Dendritic cell treated with granulocyte-macrophage colony-stimulating factor and Interleukin-4, amounts not matched to agents 40 ng/mL and 50 ng/mL, for 4 days (primary cell): ENCODE measurements at regions not wholly inside any gene's neighbourhood (a gene's known extent, or its start where the extent isn't known, plus 50 kb on each side); places are given as distances from the start of the nearest gene placed in this dataset.

Experiments
- H3K27ac Mint-ChIP-seq: one replicate; pipeline ENCODE4 v1.8.0; 2022; ENCODE audit warnings: mild to moderate bottlenecking, mixed read lengths
- H3K27me3 Mint-ChIP-seq: one replicate; pipeline ENCODE4 v1.8.0; 2022; ENCODE audit warnings: mild to moderate bottlenecking, mixed read lengths
- H3K36me3 Mint-ChIP-seq: one replicate; pipeline ENCODE4 v1.8.0; 2022; ENCODE audit warnings: low read depth, mixed read lengths
- H3K4me1 Mint-ChIP-seq: one replicate; pipeline ENCODE4 v1.8.0; 2022; ENCODE audit warnings: low read depth, mixed read lengths
- H3K4me3 Mint-ChIP-seq: one replicate; pipeline ENCODE4 v1.8.0; 2022; ENCODE audit warnings: mild to moderate bottlenecking, moderate library complexity, mixed read lengths
- H3K9me3 Mint-ChIP-seq: one replicate; pipeline ENCODE4 v1.8.0; 2022; ENCODE audit warnings: mixed read lengths
- intact Hi-C: fragments of 100-400 bp; cut with micrococcal nuclease; formaldehyde crosslinking; loops from one replicate; pipeline ENCODE4 v1.15.0; 2022

- H3K36me3 Mint-ChIP-seq, result no peaks in the 10 kb centered on the region
- no peak overlapping the region for H3K4me3 Mint-ChIP-seq
- peaks cover 42% of the 10 kb centered on the region for H3K4me1 Mint-ChIP-seq
- intact Hi-C loops, result loop anchor here (5.0 kb wide), 1 partner anchor 52 kb away; no protein-coding TSS in a partner anchor
- no peaks in the 10 kb centered on the region for H3K27me3 Mint-ChIP-seq
- H3K27ac Mint-ChIP-seq, result peak overlapping the region; percentile 10
- H3K9me3 Mint-ChIP-seq, result no peaks in the 10 kb centered on the region
Measured at GRCh38 chr2:181250691-181251090, 206.5 kb upstream of the ITGA4 start.

- H3K27ac Mint-ChIP-seq, result peak overlapping the region; percentile 50
- H3K9me3 Mint-ChIP-seq, result no peaks in the 10 kb centered on the region
- H3K27me3 Mint-ChIP-seq, result no peaks in the 10 kb centered on the region
- H3K4me1 Mint-ChIP-seq, result peaks cover 42% of the 10 kb centered on the region
- no peak overlapping the region for H3K4me3 Mint-ChIP-seq
- no peaks in the 10 kb centered on the region for H3K36me3 Mint-ChIP-seq
- intact Hi-C loops, result loop anchor here (5.0 kb wide), 1 partner anchor 50 kb away; no protein-coding TSS in a partner anchor
Measured at GRCh38 chr2:181252262-181253148, 204.7 kb upstream of the ITGA4 start.

GRCh38 chr2:181253438-181253837 is 203.7 kb upstream of the ITGA4 start:
- H3K27ac Mint-ChIP-seq, result no peak overlapping the region
- H3K27me3 Mint-ChIP-seq, result no peaks in the 10 kb centered on the region

GRCh38 chr2:181255651-181256050 is 201.5 kb upstream of the ITGA4 start:
- Mint-ChIP-seq H3K27me3 (no peaks in the 10 kb centered on the region), H3K9me3 (no peaks in the 10 kb centered on the region), H3K27ac (no peak overlapping the region), H3K4me3 (no peak overlapping the region), H3K4me1 (peaks cover 37% of the 10 kb centered on the region), H3K36me3 (no peaks in the 10 kb centered on the region)
- intact Hi-C loops, result no loop called here

More at GRCh38 chr2:181253438-181253837, 203.7 kb upstream of the ITGA4 start:
- H3K4me3 Mint-ChIP-seq, result no peak overlapping the region
- no peaks in the 10 kb centered on the region for H3K9me3 Mint-ChIP-seq
- no peaks in the 10 kb centered on the region for H3K36me3 Mint-ChIP-seq
- H3K4me1 Mint-ChIP-seq, result peaks cover 42% of the 10 kb centered on the region
- intact Hi-C loops, result loop anchor here (5.0 kb wide), 1 partner anchor 49 kb away; no protein-coding TSS in a partner anchor

- intact Hi-C loops, result no loop called here
- Mint-ChIP-seq H3K4me3 (no peak overlapping the region), H3K27me3 (no peaks in the 10 kb centered on the region)
Measured at GRCh38 chr2:181258720-181259119, 198.5 kb upstream of the ITGA4 start.

GRCh38 chr2:181262782-181263181 is 194.4 kb upstream of the ITGA4 start:
- Mint-ChIP-seq H3K9me3 (no peaks in the 10 kb centered on the region), H3K4me3 (no peak overlapping the region), H3K4me1 (no peaks in the 10 kb centered on the region), H3K27ac (no peak overlapping the region), H3K36me3 (no peaks in the 10 kb centered on the region), H3K27me3 (no peaks in the 10 kb centered on the region)
- intact Hi-C loops, result no loop called here

More at GRCh38 chr2:181258720-181259119, 198.5 kb upstream of the ITGA4 start:
- H3K27ac Mint-ChIP-seq, result no peak overlapping the region
- no peaks in the 10 kb centered on the region for H3K9me3 Mint-ChIP-seq
- peaks cover 12% of the 10 kb centered on the region for H3K4me1 Mint-ChIP-seq
- no peaks in the 10 kb centered on the region for H3K36me3 Mint-ChIP-seq

- Mint-ChIP-seq H3K27me3 (no peaks in the 10 kb centered on the region), H3K36me3 (no peaks in the 10 kb centered on the region), H3K4me1 (no peaks in the 10 kb centered on the region), H3K4me3 (no peak overlapping the region), H3K27ac (no peak overlapping the region), H3K9me3 (no peaks in the 10 kb centered on the region)
- intact Hi-C loops, result no loop called here
Measured at GRCh38 chr2:181264001-181264400, 193.2 kb upstream of the ITGA4 start.

- Mint-ChIP-seq H3K27me3 (no peaks in the 10 kb centered on the region), H3K27ac (no peak overlapping the region), H3K36me3 (no peaks in the 10 kb centered on the region), H3K4me1 (no peaks in the 10 kb centered on the region), H3K9me3 (no peaks in the 10 kb centered on the region), H3K4me3 (no peak overlapping the region)
- intact Hi-C loops, result no loop called here
Measured at GRCh38 chr2:181264441-181264840, 192.7 kb upstream of the ITGA4 start.

GRCh38 chr2:181266614-181267013 is 190.6 kb upstream of the ITGA4 start:
- Mint-ChIP-seq H3K27me3 (no peaks in the 10 kb centered on the region), H3K36me3 (no peaks in the 10 kb centered on the region), H3K27ac (no peak overlapping the region), H3K4me1 (no peaks in the 10 kb centered on the region), H3K4me3 (no peak overlapping the region), H3K9me3 (no peaks in the 10 kb centered on the region)
- intact Hi-C loops, result no loop called here

- no peak overlapping the region for H3K4me3 Mint-ChIP-seq
Measured at GRCh38 chr2:181268174-181268867, 188.9 kb upstream of the ITGA4 start.

GRCh38 chr2:181273986-181274385 is 183.2 kb upstream of the ITGA4 start:
- Mint-ChIP-seq H3K36me3 (no peaks in the 10 kb centered on the region), H3K27me3 (no peaks in the 10 kb centered on the region), H3K27ac (no peak overlapping the region), H3K9me3 (no peaks in the 10 kb centered on the region), H3K4me1 (no peaks in the 10 kb centered on the region), H3K4me3 (no peak overlapping the region)
- intact Hi-C loops, result no loop called here

More at GRCh38 chr2:181268174-181268867, 188.9 kb upstream of the ITGA4 start:
- Mint-ChIP-seq H3K27me3 (no peaks in the 10 kb centered on the region), H3K4me1 (no peaks in the 10 kb centered on the region), H3K9me3 (no peaks in the 10 kb centered on the region), H3K27ac (no peak overlapping the region), H3K36me3 (no peaks in the 10 kb centered on the region)
- intact Hi-C loops, result no loop called here

- Mint-ChIP-seq H3K9me3 (no peaks in the 10 kb centered on the region), H3K36me3 (no peaks in the 10 kb centered on the region), H3K4me3 (no peak overlapping the region), H3K27ac (no peak overlapping the region), H3K27me3 (no peaks in the 10 kb centered on the region), H3K4me1 (no peaks in the 10 kb centered on the region)
- intact Hi-C loops, result no loop called here
Measured at GRCh38 chr2:181275643-181276070, 181.5 kb upstream of the ITGA4 start.

- H3K27ac Mint-ChIP-seq, result no peak overlapping the region
- intact Hi-C loops, result no loop called here
- H3K27me3 Mint-ChIP-seq, result no peaks in the 10 kb centered on the region
- no peaks in the 10 kb centered on the region for H3K36me3 Mint-ChIP-seq
- no peaks in the 10 kb centered on the region for H3K4me1 Mint-ChIP-seq
- H3K4me3 Mint-ChIP-seq, result no peak overlapping the region
- H3K9me3 Mint-ChIP-seq, result no peaks in the 10 kb centered on the region
Measured at GRCh38 chr2:181281206-181281832, 175.9 kb upstream of the ITGA4 start.

GRCh38 chr2:181285116-181285515 is 172.1 kb upstream of the ITGA4 start:
- H3K27ac Mint-ChIP-seq, result no peak overlapping the region
- H3K27me3 Mint-ChIP-seq, result no peaks in the 10 kb centered on the region
- no peaks in the 10 kb centered on the region for H3K9me3 Mint-ChIP-seq
- H3K36me3 Mint-ChIP-seq, result no peaks in the 10 kb centered on the region
- intact Hi-C loops, result no loop called here
- H3K4me3 Mint-ChIP-seq, result no peak overlapping the region
- no peaks in the 10 kb centered on the region for H3K4me1 Mint-ChIP-seq
